ENCODE measurements at regions not wholly inside any gene's neighbourhood (a gene's known extent, or its start where the extent isn't known, plus 50 kb on each side); places are given as distances from the start of the nearest gene placed in this dataset.

DNA sequence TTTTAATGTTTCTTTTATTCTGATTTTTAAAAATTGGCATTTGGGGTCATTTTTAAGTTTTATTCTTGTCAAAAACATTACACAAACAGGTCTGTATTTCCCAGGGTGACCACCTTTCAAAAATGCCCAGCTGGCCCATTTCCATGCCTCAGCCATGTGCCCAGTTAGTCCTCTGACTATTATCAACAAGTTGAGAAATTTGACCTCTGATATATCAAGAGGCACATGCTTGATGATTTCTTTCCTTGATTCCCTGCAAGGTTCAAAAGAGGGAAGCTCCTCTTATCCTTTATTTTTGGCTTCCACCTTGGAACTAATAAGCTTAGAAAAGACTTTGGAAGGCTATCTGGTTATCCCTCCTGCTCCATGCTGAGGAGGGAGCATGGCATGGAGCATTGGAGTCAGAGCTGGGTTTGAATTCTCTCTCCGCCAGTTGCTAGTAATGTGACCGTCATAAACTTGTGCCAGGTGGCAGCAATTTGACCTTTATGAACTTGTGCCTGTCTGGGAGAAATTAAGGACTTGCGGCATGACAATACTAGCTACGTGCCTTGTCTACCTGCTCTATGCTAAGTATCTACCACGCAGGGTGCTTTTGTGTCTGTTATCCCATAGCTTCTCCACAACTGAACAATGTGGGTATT, 122.4 kb upstream of the SLC4A4 start:
- no peak for ATAC-seq
- no peaks in the 10 kb centered on the region for H3K27me3 Mint-ChIP-seq (ENCODE audit: low read depth)
- H3K4me1 Mint-ChIP-seq: no peaks in the 10 kb centered on the region
- H3K9me3 Mint-ChIP-seq: peaks cover 6% of the 10 kb centered on the region
- DNase-seq (ENCODE audit: low spot score): no peak
- H3K36me3 Mint-ChIP-seq: no peaks in the 10 kb centered on the region
- H3K4me3 Mint-ChIP-seq: no peak overlapping the region
- TF ChIP-seq ZNF512 (CRISPR knock-in tag; IDR thresholded peaks at IDR 0.05; ENCODE audit: borderline replicate concordance) (no peak), ZNF532 (CRISPR knock-in tag; IDR thresholded peaks at IDR 0.05; ENCODE audit: borderline replicate concordance) (no peak), JUN (CRISPR knock-in tag; IDR thresholded peaks at IDR 0.05) (no peak), FOXK1 (CRISPR knock-in tag; IDR thresholded peaks at IDR 0.05) (no peak), FOXP1 (CRISPR knock-in tag; IDR thresholded peaks at IDR 0.05; ENCODE audit: borderline replicate concordance) (no peak), ZNF396 (CRISPR knock-in tag; IDR thresholded peaks at IDR 0.05; ENCODE audit: borderline replicate concordance) (no peak), HMGXB4 (CRISPR knock-in tag; IDR thresholded peaks at IDR 0.05) (no peak), ZNF263 (CRISPR knock-in tag; IDR thresholded peaks at IDR 0.05; ENCODE audit: low read depth) (no peak), TEAD1 (CRISPR knock-in tag; IDR thresholded peaks at IDR 0.05) (no peak), ZNF219 (CRISPR knock-in tag; IDR thresholded peaks at IDR 0.05; ENCODE audit: borderline replicate concordance) (no peak), USF1 (CRISPR knock-in tag; IDR thresholded peaks at IDR 0.05) (no peak), JAZF1 (CRISPR knock-in tag; IDR thresholded peaks at IDR 0.05) (no peak), ATF1 (CRISPR knock-in tag; IDR thresholded peaks at IDR 0.05) (no peak), IRF2 (CRISPR knock-in tag; IDR thresholded peaks at IDR 0.05; ENCODE audit: borderline replicate concordance, low read depth) (no peak), GABPB1 (CRISPR knock-in tag; IDR thresholded peaks at IDR 0.05) (no peak), RORB (CRISPR knock-in tag; IDR thresholded peaks at IDR 0.05) (no peak), NFE2L1 (CRISPR knock-in tag; IDR thresholded peaks at IDR 0.05) (no peak), ERG (CRISPR knock-in tag; IDR thresholded peaks at IDR 0.05) (no peak), KAT7 (CRISPR knock-in tag; IDR thresholded peaks at IDR 0.05; ENCODE audit: borderline replicate concordance) (no peak)
- TF ChIP-seq, protein P1, sequence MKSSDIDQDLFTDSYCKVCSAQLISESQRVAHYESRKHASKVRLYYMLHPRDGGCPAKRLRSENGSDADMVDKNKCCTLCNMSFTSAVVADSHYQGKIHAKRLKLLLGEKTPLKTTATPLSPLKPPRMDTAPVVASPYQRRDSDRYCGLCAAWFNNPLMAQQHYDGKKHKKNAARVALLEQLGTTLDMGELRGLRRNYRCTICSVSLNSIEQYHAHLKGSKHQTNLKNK (CRISPR knock-in tag; IDR thresholded peaks at IDR 0.05): no peak
- POLR2A ChIA-PET: no interaction called here
- H3K27ac Mint-ChIP-seq: no peak overlapping the region
- CTCF ChIA-PET: interaction anchor here (1.1 kb wide), 1 partner anchor 13 kb away, joined by 4 read pairs; no protein-coding TSS in a partner anchor
